Heart left ventricle (tissue), 16 donors: ENCODE measurements at regions not wholly inside any gene's neighbourhood (a gene's known extent, or its start where the extent isn't known, plus 50 kb on each side); places are given as distances from the start of the nearest gene placed in this dataset.

Source experiments
- ATAC-seq, 4 donors: fragments of 200-7000 bp; cut with Tn5 transposase; one replicate each; pipeline ENCODE4 v1.9.1; 2020 to 2022; ENCODE audit warnings: moderate library complexity in 4 of 4, mild to moderate bottlenecking in 3 of 4, moderate number of reproducible peaks in 1 of 4
- DNase-seq, 5 donors: peaks; one replicate each; pipeline ENCODE4 v3.0.0-alpha.2; 2020
- H3K27ac ChIP-seq, 12 donors: fragments of 200-600 bp; sonication (generic) in 4 of 12; one replicate each; pipeline versions ENCODE4 v1.5.0 to v1.8.0; 2016 to 2022; ENCODE audit warnings: mild to moderate bottlenecking in 2 of 12
- H3K27me3 ChIP-seq, 9 donors: fragments of 200-600 bp; sonication (generic) in 2 of 9; one replicate each; pipeline versions ENCODE4 v1.5.1 to v1.8.0; 2016 to 2022; ENCODE audit warnings: mild to moderate bottlenecking in 3 of 9
- H3K36me3 ChIP-seq, 9 donors: fragments of 200-600 bp; sonication (generic) in 2 of 9; one replicate each; pipeline versions ENCODE4 v1.5.0 to v1.8.0; 2018 to 2022; ENCODE audit warnings: mild to moderate bottlenecking in 2 of 9
- H3K4me1 ChIP-seq, 12 donors: fragments of 200-600 bp; sonication (generic) in 4 of 12; one replicate each; pipeline versions ENCODE4 v1.5.0 to v1.8.0; 2016 to 2022; ENCODE audit warnings: mild to moderate bottlenecking in 3 of 12
- H3K4me3 ChIP-seq, 12 donors: fragments of 200-600 bp; sonication (generic) in 4 of 12; one replicate each; pipeline versions ENCODE4 v1.5.0 to v1.8.0; 2017 to 2022; ENCODE audit warnings: mild to moderate bottlenecking in 9 of 12, moderate library complexity in 4 of 12
- H3K9me3 ChIP-seq, 12 donors: fragments of 200-600 bp; sonication (generic) in 4 of 12; one replicate each; pipeline versions ENCODE4 v1.5.0 to v1.8.0; 2016 to 2022; ENCODE audit warnings: mild to moderate bottlenecking in 1 of 12
- CTCF ChIP-seq, 12 donors: fragments of 200-600 bp; sonication (generic) in 4 of 12; IDR thresholded peaks; one replicate each; pipeline versions ENCODE4 v1.5.0 to v1.8.0; 2018 to 2022; ENCODE audit warnings: antibody characterized with exemption in 12 of 12, mild to moderate bottlenecking in 5 of 12
- POLR2A ChIP-seq, 2 donors: fragments of 450-650 bp; IDR thresholded peaks; one replicate each; pipeline ENCODE4 v1.6.1; 2017; ENCODE audit warnings: antibody characterized with exemption in 2 of 2, mild to moderate bottlenecking in 2 of 2, moderate library complexity in 2 of 2
- WGBS, 4 donors: extraction: QIAGEN DNeasy Blood & Tissue Kit in 2 of 4; methylation state at CpG; one replicate each; pipeline versions ENCODE4 v1.1.5 to v1.1.7; 2013 to 2018; 5-methylcytosine and 5-hydroxymethylcytosine counted together
- intact Hi-C, 10 donors: fragments of 100-400 bp; cut with DNase I; formaldehyde crosslinking; loops; one replicate each; pipeline versions ENCODE4 v1.11.1 to v1.14.2; 2022
- donor health status: ischemic (EF 13 %, LVEDD 7.1; RV severe dilation, severe dysfunction).
- donor health status: healthy with polysubstance abuse.
- donor health status: DM: no; HTN: yes; CAD: no.
- donor health status: DM: no; HTN: no; CAD: no.
- donor health status: ischemic (EF 25% LVEDD 6.9; RV normal size, moderate dysfunction).
- donor health status: ischemic (EF 25% LVEDD 5.7; RV mildly dilated, moderate dysfunction).
- donor health status: healthy.
- donor health status: DM: yes; HTN: yes; CAD: no.
- donor health status: ischemic (EF 35%, LVEDD 5.7; RV mildly dilated, moderate dysfunction).
- donor health status: nonischemic (EF 11% LVEDD 7.7; RV severe dilation, severe dysfunction).
- donor health status: DM: yes; HTN: yes; CAD: no.
- donor health status: PGD.
- donor health status: ischemic (EF 29% LVEDD 5.4; RV normal size, mild dysfunction).
- donor health status: nonischemic (EF 23%, LVEDD 6.1; RV moderate dilation, normal function).

- Histone ChIP-seq H3K4me3 (no peak overlapping the region), H3K27ac (no peak overlapping the region), H3K27me3 (no peaks in the 10 kb centered on the region), H3K9me3 (no peaks in the 10 kb centered on the region), H3K36me3 (no peaks in the 10 kb centered on the region), H3K4me1 (no peaks in the 10 kb centered on the region)
- DNase-seq (no peak), ATAC-seq (no peak)
- intact Hi-C loops, result no loop called here
- no peak for TF ChIP-seq CTCF (IDR thresholded peaks at IDR 0.05)
- TF ChIP-seq POLR2A (IDR thresholded peaks at IDR 0.05), result no peak
- WGBS, 4 donors, result 57 to 65% (median 63%) methylated on average over 6 of the region's 6 CpGs
Observed at GRCh38 chr2:65499216-65499615, 66.8 kb upstream of the SPRED2 start.

GRCh38 chr2:65498396-65498795, 66.0 kb upstream of the SPRED2 start:
- no peaks in the 10 kb centered on the region for H3K4me1 ChIP-seq
- no peak overlapping the region for H3K27ac ChIP-seq
- DNase-seq, result no peak
- no peaks in the 10 kb centered on the region for H3K27me3 ChIP-seq
- H3K9me3 ChIP-seq, result no peaks in the 10 kb centered on the region
- ATAC-seq, result no peak
- intact Hi-C loops, result no loop called here
- H3K36me3 ChIP-seq, result no peaks in the 10 kb centered on the region
- H3K4me3 ChIP-seq, result no peak overlapping the region
- TF ChIP-seq POLR2A (IDR thresholded peaks at IDR 0.05), result no peak
- no peak for TF ChIP-seq CTCF (IDR thresholded peaks at IDR 0.05)
- 82 to 90% (median 86%) methylated on average over 4 of the region's 4 CpGs for WGBS, 4 donors

GRCh38 chr2:65495251-65495877, 63.0 kb upstream of the SPRED2 start:
- H3K4me3 ChIP-seq, result no peak overlapping the region
- TF ChIP-seq POLR2A (IDR thresholded peaks at IDR 0.05) (no peak), CTCF (IDR thresholded peaks at IDR 0.05) (no peak)
- H3K27ac ChIP-seq, result no peak overlapping the region
- DNase-seq (no peak), ATAC-seq (no peak)
- H3K36me3 ChIP-seq, result no peaks in the 10 kb centered on the region
- intact Hi-C loops, result no loop called here
- 66 to 84% (median 76%) methylated on average over 4 of the region's 4 CpGs for WGBS, 4 donors
- H3K4me1 ChIP-seq, result no peaks in the 10 kb centered on the region
- no peaks in the 10 kb centered on the region for H3K9me3 ChIP-seq
- H3K27me3 ChIP-seq, result no peaks in the 10 kb centered on the region

- no peak for DNase-seq
- no peaks in the 10 kb centered on the region for H3K36me3 ChIP-seq
- H3K4me1 ChIP-seq, result no peaks in the 10 kb centered on the region
- no peaks in the 10 kb centered on the region for H3K9me3 ChIP-seq
- WGBS, 4 donors, result 84 to 95% (median 93%) methylated on average over 3 of the region's 3 CpGs
- no peak overlapping the region for H3K4me3 ChIP-seq
- intact Hi-C loops, result no loop called here
- H3K27ac ChIP-seq, result no peak overlapping the region
- ATAC-seq, result no peak
- no peaks in the 10 kb centered on the region for H3K27me3 ChIP-seq
- TF ChIP-seq CTCF (IDR thresholded peaks at IDR 0.05) (no peak), POLR2A (IDR thresholded peaks at IDR 0.05) (no peak)
Observed at GRCh38 chr2:65494078-65494477, 61.7 kb upstream of the SPRED2 start.
